A673 (cell line): ENCODE measurements at regions not wholly inside any gene's neighbourhood (a gene's known extent, or its start where the extent isn't known, plus 50 kb on each side); places are given as distances from the start of the nearest gene placed in this dataset.

Experiments used
- BruUV-seq: library from RNA; stranded (reverse); fragments of 400-500 nt; replicated peaks from 2 replicates; lab custom pipeline; 2021; lab: Mats Ljungman, UMichigan
- CTCF ChIA-PET: fragments of 300-600 bp; sonication (Branson Sonifier 250); formaldehyde crosslinking; loops from one replicate; lab custom pipeline; 2022; ENCODE audit warnings: antibody characterized with exemption; lab: Charles Lee
- POLR2A ChIA-PET: fragments of 300-600 bp; sonication (Branson Sonifier 250); formaldehyde crosslinking; loops from one replicate; lab custom pipeline; 2022; ENCODE audit warnings: antibody characterized with exemption; ENCODE audit not compliant: low non-redundant PET; lab: Charles Lee
- DNase-seq: peaks from one replicate; pipeline ENCODE4 v3.0.0-alpha.2; 2015; ENCODE audit warnings: low spot score
- H3K27ac ChIP-seq: fragments of 200-600 bp; sonication (generic); 2 replicates; pipeline ENCODE4 v1.5.1; 2016; ENCODE audit warnings: mixed run types, low read depth, mild to moderate bottlenecking, mixed read lengths, antibody characterized with exemption, low read length; ENCODE audit not compliant: poor library complexity, severe bottlenecking
- H3K27me3 ChIP-seq: fragments of 200-600 bp; sonication (generic); replicated peaks from 2 replicates; pipeline ENCODE4 v1.6.1; 2017; ENCODE audit warnings: mixed run types, low read depth, mild to moderate bottlenecking, mixed read lengths, antibody characterized with exemption, low read length; ENCODE audit not compliant: insufficient read depth, poor library complexity
- H3K36me3 ChIP-seq: fragments of 200-600 bp; sonication (generic); 2 replicates; pipeline ENCODE4 v1.6.1; 2016; ENCODE audit warnings: mixed run types, mild to moderate bottlenecking, mixed read lengths, antibody characterized with exemption, low read length; ENCODE audit not compliant: insufficient read depth, poor library complexity, severe bottlenecking
- H3K4me1 ChIP-seq: fragments of 200-600 bp; sonication (generic); 2 replicates; pipeline ENCODE4 v1.6.1; 2017; ENCODE audit warnings: mixed run types, mild to moderate bottlenecking, mixed read lengths, antibody characterized with exemption, low read length; ENCODE audit not compliant: insufficient read depth, poor library complexity, severe bottlenecking
- H3K4me3 ChIP-seq: fragments of 200-600 bp; sonication (generic); 2 replicates; pipeline ENCODE4 v1.5.1; 2016; ENCODE audit warnings: low read depth, mixed run types, mild to moderate bottlenecking, mixed read lengths, low read length; ENCODE audit not compliant: poor library complexity, severe bottlenecking
- H3K9me3 ChIP-seq: fragments of 200-600 bp; sonication (generic); 2 replicates; pipeline ENCODE4 v1.6.1; 2016; ENCODE audit warnings: mixed run types, low read depth, mild to moderate bottlenecking, mixed read lengths, antibody characterized with exemption, low read length; ENCODE audit not compliant: poor library complexity, severe bottlenecking
- EZH2 ChIP-seq: fragments of 200-600 bp; sonication (generic); IDR thresholded peaks from 2 replicates; pipeline ENCODE4 v1.6.1; 2017; ENCODE audit warnings: borderline replicate concordance, low read depth, mild to moderate bottlenecking, mixed read lengths, antibody characterized with exemption, low read length; ENCODE audit not compliant: poor library complexity, severe bottlenecking
- intact Hi-C: fragments of 100-400 bp; cut with micrococcal nuclease; formaldehyde crosslinking; loops from one replicate; pipeline ENCODE4 v1.10.0; 2022; ENCODE audit not compliant: unreplicated experiment
- TF ChIP-seq, protein P1 (sequence below): fragments of 300-800, 200-600 bp; sonication (generic); conservative IDR thresholded peaks from 2 replicates; pipeline ENCODE4 v1.5.1; 2017; ENCODE audit warnings: low read depth, mild to moderate bottlenecking, antibody characterized with exemption, low read length, moderate library complexity, mixed read lengths

DNA sequence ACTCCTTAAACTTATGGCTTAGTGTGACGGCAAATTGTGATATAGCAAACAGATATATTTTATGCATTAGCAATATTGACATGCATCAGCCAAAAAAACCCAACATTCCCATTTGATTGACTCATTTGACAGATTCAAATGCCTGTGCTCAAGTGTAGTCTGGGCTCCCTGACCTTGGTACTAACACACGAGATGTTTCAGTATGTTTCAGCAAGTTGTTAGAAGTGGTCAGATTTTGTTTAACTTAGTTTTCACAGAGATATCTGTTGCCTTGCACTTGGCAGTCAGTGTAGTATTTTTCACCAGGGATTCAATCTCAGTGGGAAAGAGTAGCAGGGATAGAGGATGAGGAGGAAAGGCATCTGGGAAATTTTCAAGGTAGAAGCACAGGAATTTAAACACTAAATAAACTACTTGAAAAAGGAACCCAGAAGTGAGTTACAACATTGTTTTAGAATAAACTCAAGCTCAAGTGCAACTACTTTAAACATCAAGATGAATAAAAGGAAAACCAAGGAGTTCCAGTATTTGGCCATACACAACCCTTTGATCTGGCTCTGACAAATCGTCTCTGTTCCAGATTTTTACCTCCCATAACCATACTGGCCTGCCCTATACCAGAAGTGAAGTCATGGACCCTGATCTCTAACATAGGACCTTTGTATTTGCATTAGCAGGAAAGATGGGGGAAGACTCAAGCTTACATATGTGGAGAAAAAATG is 56.5 kb upstream of the BLID start:
- Histone ChIP-seq H3K4me1 (peaks cover 4% of the 10 kb centered on the region), H3K36me3 (no peaks in the 10 kb centered on the region), H3K9me3 (no peaks in the 10 kb centered on the region), H3K27me3 (no peaks in the 10 kb centered on the region), H3K27ac (no peak overlapping the region), H3K4me3 (no peak overlapping the region)
- DNase-seq: no peak
- intact Hi-C loops: no loop called here
- no TSS peak for BruUV-seq
- no peak for TF ChIP-seq EZH2
- TF ChIP-seq, protein P1, sequence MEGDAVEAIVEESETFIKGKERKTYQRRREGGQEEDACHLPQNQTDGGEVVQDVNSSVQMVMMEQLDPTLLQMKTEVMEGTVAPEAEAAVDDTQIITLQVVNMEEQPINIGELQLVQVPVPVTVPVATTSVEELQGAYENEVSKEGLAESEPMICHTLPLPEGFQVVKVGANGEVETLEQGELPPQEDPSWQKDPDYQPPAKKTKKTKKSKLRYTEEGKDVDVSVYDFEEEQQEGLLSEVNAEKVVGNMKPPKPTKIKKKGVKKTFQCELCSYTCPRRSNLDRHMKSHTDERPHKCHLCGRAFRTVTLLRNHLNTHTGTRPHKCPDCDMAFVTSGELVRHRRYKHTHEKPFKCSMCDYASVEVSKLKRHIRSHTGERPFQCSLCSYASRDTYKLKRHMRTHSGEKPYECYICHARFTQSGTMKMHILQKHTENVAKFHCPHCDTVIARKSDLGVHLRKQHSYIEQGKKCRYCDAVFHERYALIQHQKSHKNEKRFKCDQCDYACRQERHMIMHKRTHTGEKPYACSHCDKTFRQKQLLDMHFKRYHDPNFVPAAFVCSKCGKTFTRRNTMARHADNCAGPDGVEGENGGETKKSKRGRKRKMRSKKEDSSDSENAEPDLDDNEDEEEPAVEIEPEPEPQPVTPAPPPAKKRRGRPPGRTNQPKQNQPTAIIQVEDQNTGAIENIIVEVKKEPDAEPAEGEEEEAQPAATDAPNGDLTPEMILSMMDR: no peak
- POLR2A ChIA-PET: no interaction called here
- CTCF ChIA-PET: no interaction called here

DNA sequence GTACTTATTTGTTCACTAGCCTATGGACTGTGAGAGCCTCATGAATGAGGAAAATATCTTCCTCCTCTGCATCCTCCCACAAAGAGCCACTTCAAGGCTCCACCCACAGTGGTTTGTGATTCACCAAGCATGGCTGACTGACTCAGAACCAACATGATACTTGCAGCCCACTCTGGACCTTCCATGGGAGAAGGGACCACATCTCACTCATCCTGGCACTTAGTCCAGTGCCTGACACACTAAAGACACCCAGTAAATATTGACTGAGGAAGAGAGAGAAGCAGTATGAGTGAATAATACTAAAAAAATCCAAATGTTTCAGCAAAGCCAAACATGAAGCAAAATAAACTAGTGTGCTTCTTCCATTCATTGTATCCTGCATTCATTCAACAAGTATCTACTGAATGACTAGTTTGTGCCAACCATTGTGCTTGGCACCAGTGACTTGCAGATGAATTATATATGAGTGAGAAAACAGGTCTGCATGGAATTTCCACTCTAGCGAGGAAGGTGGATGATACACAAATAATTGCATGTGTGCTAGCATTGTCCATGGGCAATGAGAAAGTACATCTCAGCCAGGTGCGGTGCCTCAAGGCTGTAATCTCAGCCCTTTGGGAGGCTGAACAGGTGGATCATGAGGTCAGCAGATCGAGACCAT is 54.9 kb upstream of the BLID start:
- no peak overlapping the region for H3K4me3 ChIP-seq
- H3K4me1 ChIP-seq: peaks cover 10% of the 10 kb centered on the region
- TF ChIP-seq, protein P1: no peak
- H3K27me3 ChIP-seq: no peaks in the 10 kb centered on the region
- H3K9me3 ChIP-seq: no peaks in the 10 kb centered on the region
- no TSS peak for BruUV-seq
- CTCF ChIA-PET: no interaction called here
- no peak overlapping the region for H3K27ac ChIP-seq
- no peaks in the 10 kb centered on the region for H3K36me3 ChIP-seq
- POLR2A ChIA-PET: no interaction called here
- intact Hi-C loops: no loop called here
- no peak for DNase-seq

DNA sequence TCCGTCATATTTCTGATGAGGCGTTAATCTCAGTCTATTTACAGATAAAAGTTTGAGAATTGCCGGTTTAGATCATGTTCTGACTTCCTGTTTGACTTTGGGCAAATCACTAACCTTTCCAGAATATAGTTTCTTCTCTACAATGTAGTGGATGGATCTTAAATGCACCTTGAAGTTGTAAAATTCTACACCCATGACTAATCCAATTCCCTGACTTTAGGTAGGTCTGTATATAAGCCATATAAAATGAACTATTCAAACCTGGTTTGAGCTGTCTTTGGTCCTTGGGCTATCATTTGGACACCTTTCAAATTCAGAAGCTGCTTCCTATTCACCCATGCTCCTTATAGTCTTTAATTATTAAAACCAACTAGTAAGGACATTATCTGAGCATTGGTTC is 52.2 kb upstream of the BLID start:
- intact Hi-C loops: no loop called here
- CTCF ChIA-PET: no interaction called here
- Histone ChIP-seq H3K4me3 (no peak overlapping the region), H3K27me3 (no peaks in the 10 kb centered on the region), H3K9me3 (no peaks in the 10 kb centered on the region), H3K27ac (no peak overlapping the region), H3K36me3 (no peaks in the 10 kb centered on the region), H3K4me1 (peaks cover 10% of the 10 kb centered on the region)
- no TSS peak for BruUV-seq
- DNase-seq: no peak
- TF ChIP-seq EZH2: no peak
- TF ChIP-seq, protein P1: no peak
- POLR2A ChIA-PET: no interaction called here
